H1 (cell line): ENCODE measurements at regions not wholly inside any gene's neighbourhood (a gene's known extent, or its start where the extent isn't known, plus 50 kb on each side); places are given as distances from the start of the nearest gene placed in this dataset.

Experiments
- CTCF ChIA-PET: fragments of 300-600 bp; sonication (Branson Sonifier 250); formaldehyde crosslinking; loops from one replicate; lab custom pipeline; 2021; ENCODE audit not compliant: partially characterized antibody; lab: Charles Lee
- POLR2A ChIA-PET: fragments of 300-600 bp; sonication (Branson Sonifier 250); formaldehyde crosslinking; loops from one replicate; lab custom pipeline; 2021; ENCODE audit warnings: inconsistent platforms; ENCODE audit not compliant: partially characterized antibody; lab: Charles Lee
- DNase-seq, 2 experiments: peaks; one replicate each; pipeline versions ENCODE4 v3.0.0 to v3.0.0-alpha.2; 2010 to 2022; ENCODE audit warnings: low spot score in 2 of 2, low read depth in 1 of 2, mixed read lengths in 1 of 2
- FAIRE-seq: peaks from 2 replicates; lab custom pipeline; 2011; peaks lifted over from hg19 to GRCh38; lab: Jason Lieb, UNC
- H2AFZ ChIP-seq: 2 replicates; pipeline ENCODE4 v1.8.1; 2012; ENCODE audit warnings: low read length, inconsistent platforms
- H2AK5ac ChIP-seq: 2 replicates; pipeline ENCODE4 v1.6.1; 2013; ENCODE audit warnings: low read depth, low read length
- H2BK120ac ChIP-seq: replicated peaks from 2 replicates; pipeline ENCODE3; 2013; ENCODE audit warnings: low read depth, low read length, inconsistent platforms
- H2BK12ac ChIP-seq: 2 replicates; pipeline ENCODE4 v1.6.1; 2013; ENCODE audit warnings: low read depth, low read length
- H2BK15ac ChIP-seq: 2 replicates; pipeline ENCODE4 v1.6.1; 2013; ENCODE audit warnings: low read length
- H2BK20ac ChIP-seq: 2 replicates; pipeline ENCODE4 v1.6.1; 2013; ENCODE audit warnings: low read length
- H2BK5ac ChIP-seq: 2 replicates; pipeline ENCODE4 v1.6.1; 2013; ENCODE audit warnings: low read depth, low read length
- H3K14ac ChIP-seq: 2 replicates; pipeline ENCODE4 v1.6.1; 2013; ENCODE audit warnings: inconsistent platforms; ENCODE audit not compliant: insufficient read length
- H3K18ac ChIP-seq: 2 replicates; pipeline ENCODE4 v1.6.1; 2013; ENCODE audit warnings: low read length; ENCODE audit errors: extremely low read depth
- H3K23ac ChIP-seq: 2 replicates; pipeline ENCODE4 v1.6.1; 2013; ENCODE audit warnings: inconsistent platforms; ENCODE audit not compliant: insufficient read length
- H3K23me2 ChIP-seq: 2 replicates; pipeline ENCODE4 v1.6.1; 2013; ENCODE audit warnings: low read depth, low read length
- H3K27ac ChIP-seq: 2 replicates; pipeline ENCODE4 v1.6.1; 2011; ENCODE audit warnings: low read depth, low read length, inconsistent platforms
- H3K27me3 ChIP-seq, 4 experiments: replicated peaks in 1 of 4; 1 replicate in 1 of 4; 2 replicates in 3 of 4; pipeline versions ENCODE4 v1.6.1 to v1.8.1; 2011 to 2013; ENCODE audit warnings: low read length in 3 of 4, mild to moderate bottlenecking in 3 of 4, inconsistent platforms in 2 of 4, mixed read lengths in 2 of 4, moderate library complexity in 1 of 4; ENCODE audit not compliant: control insufficient read depth in 3 of 4, insufficient read depth in 3 of 4; ENCODE audit errors: extremely low read depth in 1 of 4
- H3K36me3 ChIP-seq, 4 experiments: 2 replicates each; pipeline versions ENCODE4 v1.6.1 to v1.8.1; 2011 to 2013; ENCODE audit warnings: mild to moderate bottlenecking in 4 of 4, low read length in 3 of 4, moderate library complexity in 2 of 4, control low read depth in 1 of 4, inconsistent platforms in 1 of 4; ENCODE audit not compliant: insufficient read depth in 4 of 4, control insufficient read depth in 2 of 4
- H3K4ac ChIP-seq: replicated peaks from 2 replicates; pipeline ENCODE3; 2013; ENCODE audit warnings: low read length, low read depth, mixed read lengths, inconsistent platforms; ENCODE audit not compliant: insufficient read length
- H3K4me1 ChIP-seq, 4 experiments: replicated peaks in 1 of 4; 1 replicate in 1 of 4; 2 replicates in 3 of 4; pipeline versions ENCODE4 v1.6.1 to v1.8.1; 2011 to 2013; ENCODE audit warnings: low read length in 3 of 4, inconsistent platforms in 2 of 4, mixed read lengths in 1 of 4; ENCODE audit not compliant: insufficient read depth in 4 of 4, control insufficient read depth in 3 of 4
- H3K4me2 ChIP-seq, 2 experiments: 2 replicates each; pipeline versions ENCODE4 v1.6.1 to v1.8.1; 2011 to 2013; ENCODE audit warnings: low read depth in 2 of 2, low read length in 2 of 2, control low read depth in 1 of 2, inconsistent platforms in 1 of 2, mild to moderate bottlenecking in 1 of 2; ENCODE audit not compliant: insufficient read depth in 1 of 2
- H3K4me3 ChIP-seq, 4 experiments: fragments of 200-600, 300-600 bp in 1 of 4; sonication (generic), shearing (Covaris generic), sonication (Bioruptor Twin) in 1 of 4; 2 replicates each; pipeline versions ENCODE4 v1.5.1 to v1.8.1; 2011 to 2016; ENCODE audit warnings: low read length in 4 of 4, low read depth in 3 of 4, control low read depth in 2 of 4, inconsistent platforms in 2 of 4, mild to moderate bottlenecking in 2 of 4, mixed read lengths in 1 of 4, moderate library complexity in 1 of 4; ENCODE audit not compliant: insufficient read depth in 2 of 4; ENCODE audit errors: extremely low read depth in 1 of 4
- H3K56ac ChIP-seq: replicated peaks from 2 replicates; pipeline ENCODE3; 2013; ENCODE audit warnings: low read depth, mild to moderate bottlenecking, mixed read lengths, low read length, inconsistent platforms; ENCODE audit not compliant: insufficient read length
- H3K79me1 ChIP-seq: 2 replicates; pipeline ENCODE4 v1.6.1; 2013; ENCODE audit warnings: low read depth, low read length, control low read depth
- H3K79me2 ChIP-seq, 2 experiments: 2 replicates each; pipeline versions ENCODE4 v1.6.1 to v1.8.1; 2012 to 2013; ENCODE audit warnings: low read length in 2 of 2, mild to moderate bottlenecking in 2 of 2, inconsistent platforms in 1 of 2; ENCODE audit not compliant: insufficient read depth in 2 of 2, control insufficient read depth in 1 of 2
- H3K9ac ChIP-seq, 4 experiments: replicated peaks in 1 of 4; 1 replicate in 1 of 4; 2 replicates in 3 of 4; pipeline versions ENCODE4 v1.6.1 to v1.8.1; 2011 to 2013; ENCODE audit warnings: low read depth in 3 of 4, low read length in 3 of 4, control low read depth in 2 of 4, mild to moderate bottlenecking in 2 of 4, moderate library complexity in 2 of 4, inconsistent platforms in 1 of 4; ENCODE audit errors: extremely low read depth in 1 of 4
- H3K9me3 ChIP-seq, 2 experiments: 2 replicates each; pipeline versions ENCODE4 v1.6.1 to v1.8.1; 2012 to 2013; ENCODE audit warnings: mild to moderate bottlenecking in 2 of 2, moderate library complexity in 2 of 2, control low read depth in 1 of 2, inconsistent platforms in 1 of 2, low read depth in 1 of 2, low read length in 1 of 2, mixed read lengths in 1 of 2; ENCODE audit not compliant: insufficient read depth in 2 of 2
- H4K20me1 ChIP-seq, 2 experiments: replicated peaks in 1 of 2; 2 replicates each; pipeline versions ENCODE3 to v1.8.1; 2011 to 2013; ENCODE audit warnings: inconsistent platforms in 2 of 2, low read length in 2 of 2, mild to moderate bottlenecking in 1 of 2; ENCODE audit not compliant: insufficient read depth in 2 of 2, control insufficient read depth in 1 of 2
- H4K5ac ChIP-seq: 2 replicates; pipeline ENCODE4 v1.6.1; 2013; ENCODE audit warnings: low read length, low read depth, mixed read lengths, inconsistent platforms; ENCODE audit not compliant: insufficient read length
- H4K8ac ChIP-seq: 2 replicates; pipeline ENCODE4 v1.8.0; 2013; ENCODE audit warnings: mild to moderate bottlenecking, moderate library complexity, low read length, inconsistent platforms; ENCODE audit not compliant: insufficient read depth; ENCODE audit errors: extremely low read depth
- H4K91ac ChIP-seq: replicated peaks from 2 replicates; pipeline ENCODE3; 2013; ENCODE audit warnings: low read length, mixed read lengths, inconsistent platforms; ENCODE audit not compliant: insufficient read length
- RNF2 ChIP-seq: fragments of 200-900, 300-1000 bp; sonication (generic); IDR thresholded peaks from 2 replicates; pipeline ENCODE4 v1.7.1; 2016; ENCODE audit warnings: borderline replicate concordance, low read depth, mild to moderate bottlenecking, antibody characterized with exemption, low read length; ENCODE audit not compliant: poor library complexity, severe bottlenecking; ENCODE audit errors: missing control alignments
- WGBS, 2 experiments: shearing (Covaris generic) in 1 of 2; methylation state at CpG; one replicate each; pipeline versions ENCODE4 v1.1.6 to v1.1.7; 2013 to 2015; ENCODE audit warnings: low lambda C conversion rate in 2 of 2, mixed read lengths in 2 of 2, inconsistent platforms in 1 of 2, low coverage in 1 of 2, missing lambda C conversion rate in 1 of 2; ENCODE audit not compliant: insufficient replicate concordance in 2 of 2, insufficient coverage in 1 of 2, insufficient read length in 1 of 2; ENCODE audit errors: extremely low coverage in 1 of 2, missing lambda C conversion rate in 1 of 2; 5-methylcytosine and 5-hydroxymethylcytosine counted together

GRCh38 chr10:131649617-131650016 is 251.2 kb upstream of the PPP2R2D start:
- H2AFZ ChIP-seq = no peak overlapping the region
- no peak overlapping the region for H3K27ac ChIP-seq
- no peak overlapping the region for H2AK5ac ChIP-seq
- peaks cover 0 to 5% of the 10 kb centered on the region in 2 experiments; a peak in 1 of 4 replicates for H3K9me3 ChIP-seq
- POLR2A ChIA-PET = no interaction called here
- DNase-seq = no peak
- no peaks in the 10 kb centered on the region for H3K79me1 ChIP-seq
- H3K4ac ChIP-seq = no peak overlapping the region
- H3K27me3 ChIP-seq = no peaks in the 10 kb centered on the region; a peak in 2 of 7 replicates
- no peak overlapping the region for H3K4me2 ChIP-seq
- no peaks in the 10 kb centered on the region for H3K36me3 ChIP-seq
- CTCF ChIA-PET = interaction anchor here (0.8 to 2.1 kb wide), 3 partner anchors 20 to 195 kb away, joined by 3 to 5 read pairs (median 3); no protein-coding TSS in a partner anchor
- H3K79me2 ChIP-seq = no peaks in the 10 kb centered on the region
- no peak overlapping the region for H3K14ac ChIP-seq
- no peak overlapping the region for H2BK120ac ChIP-seq
- no peak overlapping the region for H3K23ac ChIP-seq
- H3K18ac ChIP-seq = no peak overlapping the region
- no peak overlapping the region for H2BK5ac ChIP-seq
- no peak overlapping the region for H3K56ac ChIP-seq
- no peak overlapping the region for H3K9ac ChIP-seq
- WGBS, 2 experiments = 92% methylated on average over 6 of the region's 6 CpGs; no CpG with 5 or more reads in 1 of the 2 experiments
- 0 out of 2 replicates have a peak overlapping the region, but pooled peaks have one; percentile 32 for H2BK20ac ChIP-seq
- no peak overlapping the region for H4K91ac ChIP-seq
- no peaks in the 10 kb centered on the region for H4K20me1 ChIP-seq
- no peak for FAIRE-seq
- no peak overlapping the region for H3K4me3 ChIP-seq
- H2BK12ac ChIP-seq = no peak overlapping the region
- H4K8ac ChIP-seq = no peak overlapping the region
- H2BK15ac ChIP-seq = no peak overlapping the region
- H4K5ac ChIP-seq = no peak overlapping the region
- H3K4me1 ChIP-seq = peaks cover 6 to 33% (median 19%) of the 10 kb centered on the region in 4 experiments
- peaks cover 3% of the 10 kb centered on the region; the same call in 1 of the 2 replicates for H3K23me2 ChIP-seq
- no peak for TF ChIP-seq RNF2
